HG03108 (cell line): ENCODE measurements at regions not wholly inside any gene's neighbourhood (a gene's known extent, or its start where the extent isn't known, plus 50 kb on each side); places are given as distances from the start of the nearest gene placed in this dataset.

ENCODE experiments used
- ATAC-seq: cut with Tn5 transposase; IDR thresholded peaks from one replicate; pipeline ENCODE4 v1.9.1; 2021; ENCODE audit warnings: moderate library complexity; ENCODE audit not compliant: unreplicated experiment

DNA sequence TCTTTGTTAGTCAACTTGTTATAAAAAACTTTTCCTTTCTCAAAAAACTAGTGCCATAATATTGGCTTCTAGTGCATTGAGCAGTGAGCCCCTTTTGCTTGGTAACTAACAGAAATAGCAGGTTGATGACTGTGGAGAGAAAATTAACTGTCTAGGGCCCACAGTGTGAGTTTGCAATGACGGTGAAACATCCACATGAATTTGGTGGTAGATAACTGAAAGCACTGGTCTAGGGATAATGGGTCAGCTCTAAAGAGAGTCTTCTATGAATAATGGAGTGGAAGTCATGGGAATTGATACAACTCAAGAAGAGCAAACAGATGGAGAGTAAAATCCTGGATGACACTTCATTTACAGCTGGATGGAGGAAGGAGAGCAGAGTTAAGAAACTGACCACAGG is 245.4 kb downstream of the METTL4 start:
- ATAC-seq: no peak

- ATAC-seq: no peak
These were observed 244.3 kb downstream of the METTL4 start for GRCh38 chr18:2326999-2327398.

DNA sequence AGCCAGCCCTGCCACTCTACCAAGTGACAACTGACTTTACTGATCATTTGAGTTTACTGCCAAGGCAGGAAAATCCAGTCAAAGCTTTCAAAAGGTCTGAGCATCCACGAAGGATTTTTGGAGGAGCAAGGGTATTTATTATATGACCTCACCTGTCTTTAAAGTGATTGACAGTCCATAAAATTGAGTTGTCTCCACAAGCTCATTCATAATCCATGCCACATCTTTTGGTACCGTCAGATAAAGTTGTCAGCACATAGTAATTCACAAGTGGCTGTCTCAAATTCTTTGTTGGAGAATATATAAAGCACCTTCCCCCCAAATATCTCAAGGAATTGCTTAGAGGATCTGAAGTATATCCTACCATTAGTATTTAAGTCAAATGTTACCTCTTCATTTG is 240.5 kb downstream of the METTL4 start:
- ATAC-seq: no peak

- ATAC-seq: no peak
These were observed 239.8 kb downstream of the METTL4 start for GRCh38 chr18:2331491-2331890.

GRCh38 chr18:2336690-2337392 is 234.5 kb downstream of the METTL4 start:
- no peak for ATAC-seq

GRCh38 chr18:2337552-2338141 is 233.7 kb downstream of the METTL4 start:
- peak; percentile 80 for ATAC-seq

GRCh38 chr18:2338601-2339000 is 232.7 kb downstream of the METTL4 start:
- ATAC-seq: no peak

- ATAC-seq: no peak
These were observed 231.0 kb downstream of the METTL4 start for GRCh38 chr18:2340335-2340734.

- no peak for ATAC-seq
These were observed 223.3 kb downstream of the METTL4 start for GRCh38 chr18:2348003-2348402.

- no peak for ATAC-seq
These were observed 220.0 kb downstream of the METTL4 start for GRCh38 chr18:2351126-2351850.

- no peak for ATAC-seq
These were observed 217.0 kb downstream of the METTL4 start for GRCh38 chr18:2354292-2354691.

DNA sequence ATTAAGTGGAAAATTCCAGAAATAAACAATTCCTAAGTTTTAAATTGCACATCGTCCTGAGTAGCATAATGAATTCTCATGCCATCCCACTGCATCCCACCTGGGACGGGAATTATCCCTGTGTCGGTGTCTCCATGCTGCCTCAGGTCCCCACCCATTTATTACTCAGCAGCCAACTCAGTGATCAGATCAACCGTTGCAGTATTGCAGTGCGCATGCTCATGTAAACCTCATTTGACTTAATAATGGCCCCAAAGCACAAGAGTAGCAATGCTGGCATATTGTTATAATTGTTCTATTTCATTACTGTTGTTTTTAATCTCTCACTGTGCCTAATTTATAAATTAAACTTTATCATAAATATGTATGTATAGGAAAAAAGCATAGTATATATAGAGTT is 214.4 kb downstream of the METTL4 start:
- ATAC-seq: no peak

DNA sequence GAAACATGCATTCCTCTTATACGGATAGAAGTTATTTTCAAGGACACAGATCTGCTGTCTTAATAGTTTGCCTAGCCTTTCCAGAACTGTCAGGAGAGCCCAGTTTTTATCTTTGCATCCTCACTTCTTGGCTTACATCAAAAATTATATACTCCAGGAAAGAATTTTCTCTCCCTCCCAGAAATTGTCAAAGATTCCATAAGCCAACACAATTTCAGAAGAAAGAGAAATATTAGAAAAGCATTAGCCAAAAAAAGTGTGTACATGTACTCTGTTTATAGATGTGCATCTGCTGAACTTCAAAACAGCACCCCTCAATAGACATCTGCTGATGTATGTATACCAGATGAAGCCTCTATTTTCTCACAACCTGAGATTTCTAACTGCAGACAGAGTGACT is 210.4 kb downstream of the METTL4 start:
- no peak for ATAC-seq

DNA sequence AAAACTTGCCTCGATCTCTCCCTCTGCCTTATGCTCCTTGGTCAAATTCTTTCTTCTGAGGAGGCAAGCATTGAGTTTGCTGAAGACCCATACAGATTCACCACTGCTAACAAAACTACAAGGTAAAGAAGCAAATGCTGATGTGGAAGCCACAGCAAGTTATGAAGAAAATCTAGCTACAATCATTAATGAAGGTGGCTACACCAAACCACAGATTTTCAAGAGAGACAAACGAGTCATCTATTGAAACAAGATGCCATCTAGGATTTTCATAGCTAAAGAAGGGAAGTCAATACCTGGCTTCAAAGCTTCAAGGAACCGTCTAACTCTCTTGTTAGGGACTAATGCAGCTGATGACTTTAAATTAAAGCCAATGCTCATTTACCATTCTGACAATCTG is 203.2 kb downstream of the METTL4 start:
- no peak for ATAC-seq

GRCh38 chr18:2376707-2377106 is 194.6 kb downstream of the METTL4 start:
- ATAC-seq: no peak

DNA sequence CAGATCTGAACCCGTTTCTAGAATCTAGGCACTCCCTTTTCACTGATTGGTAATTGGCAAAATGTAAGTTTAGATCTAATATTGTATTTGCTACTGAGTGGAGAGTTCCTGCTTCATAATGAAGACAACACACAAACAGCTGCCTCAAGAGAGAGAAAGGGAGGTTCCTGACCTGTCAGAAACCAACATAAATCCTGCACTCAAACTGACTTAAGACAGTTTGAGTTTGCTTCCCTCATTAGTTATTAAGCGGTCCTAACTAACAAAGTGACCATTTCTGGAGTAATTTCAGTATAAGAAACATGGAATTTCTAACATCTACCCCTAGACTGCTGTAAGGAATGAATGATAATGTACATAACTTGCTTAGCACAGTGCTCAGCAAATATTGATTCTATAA is 191.2 kb downstream of the METTL4 start:
- ATAC-seq: no peak

- ATAC-seq: no peak
These were observed 189.8 kb downstream of the METTL4 start for GRCh38 chr18:2381539-2381938.

- ATAC-seq: no peak
These were observed 183.7 kb downstream of the METTL4 start for GRCh38 chr18:2387588-2387987.

DNA sequence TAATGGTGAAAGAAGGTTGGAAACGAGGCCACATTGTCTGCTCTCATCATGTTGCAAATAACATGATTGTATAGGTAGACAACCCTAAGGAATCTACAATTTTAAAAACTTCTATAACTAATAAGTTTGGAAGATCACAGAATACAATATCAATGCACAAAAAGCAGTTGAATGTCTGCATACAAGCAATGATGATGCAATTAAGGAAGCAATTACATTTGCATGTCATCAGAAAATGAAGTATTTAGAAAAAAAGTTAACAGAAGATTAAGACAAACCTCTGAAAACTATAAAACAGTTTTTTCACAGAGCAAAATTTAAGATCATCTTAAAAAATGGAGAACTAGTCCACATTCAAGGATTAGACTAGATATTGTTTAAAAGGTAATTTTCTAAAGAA is 181.1 kb downstream of the METTL4 start:
- ATAC-seq: no peak

GRCh38 chr18:2391470-2391869 is 179.8 kb downstream of the METTL4 start:
- ATAC-seq: no peak

- ATAC-seq: no peak
These were observed 178.9 kb downstream of the METTL4 start for GRCh38 chr18:2392446-2392845.

GRCh38 chr18:2394684-2395083 is 176.6 kb downstream of the METTL4 start:
- ATAC-seq: no peak
